Thoracic aorta (tissue), 2 donors: ENCODE measurements at regions not wholly inside any gene's neighbourhood (a gene's known extent, or its start where the extent isn't known, plus 50 kb on each side); places are given as distances from the start of the nearest gene placed in this dataset.

Source experiments
- ATAC-seq: fragments of 150-250 bp; one replicate; pipeline ENCODE4 v1.8.0; 2017; ENCODE audit warnings: low read depth; ENCODE audit not compliant: insufficient number of reproducible peaks, low FRiP score
- DNase-seq: peaks from one replicate; pipeline ENCODE4 v3.0.0-alpha.2; 2020; ENCODE audit warnings: low spot score
- H3K27ac ChIP-seq, 2 donors: fragments of 200-600 bp; sonication (generic); 1 replicate in 1 of 2; 2 replicates in 1 of 2; pipeline ENCODE4 v1.5.1; 2016; ENCODE audit warnings: mild to moderate bottlenecking in 2 of 2, moderate library complexity in 2 of 2
- H3K27me3 ChIP-seq: fragments of 200-600 bp; sonication (generic); replicated peaks from 2 replicates; pipeline ENCODE4 v1.6.0; 2016; ENCODE audit warnings: mild to moderate bottlenecking; ENCODE audit not compliant: insufficient read depth
- H3K36me3 ChIP-seq: fragments of 200-600 bp; sonication (generic); one replicate; pipeline ENCODE4 v1.5.1; 2016
- H3K4me1 ChIP-seq, 2 donors: fragments of 200-600 bp; sonication (generic); 1 replicate in 1 of 2; 2 replicates in 1 of 2; pipeline versions ENCODE4 v1.5.1 to v1.6.0; 2016; ENCODE audit warnings: low read depth in 2 of 2, mild to moderate bottlenecking in 1 of 2; ENCODE audit not compliant: control insufficient read depth in 1 of 2
- H3K4me3 ChIP-seq: fragments of 200-600 bp; sonication (generic); 2 replicates; pipeline ENCODE4 v1.5.1; 2016; ENCODE audit warnings: mild to moderate bottlenecking
- H3K9me3 ChIP-seq: fragments of 200-600 bp; sonication (generic); 2 replicates; pipeline ENCODE4 v1.5.1; 2016
- CTCF ChIP-seq: fragments of 200-600 bp; sonication (generic); IDR thresholded peaks from one replicate; pipeline ENCODE4 v1.5.1; 2019; ENCODE audit warnings: antibody characterized with exemption

GRCh38 chr4:17284323-17285175 lies 227.3 kb downstream of the QDPR start:
- Histone ChIP-seq H3K4me1 (peaks cover 14 to 22% of the 10 kb centered on the region in 2 donors), H3K27me3 (no peaks in the 10 kb centered on the region), H3K4me3 (no peak overlapping the region), H3K27ac (no peak overlapping the region), H3K9me3 (no peaks in the 10 kb centered on the region), H3K36me3 (no peaks in the 10 kb centered on the region)
- DNase-seq, result no peak
- no peak for TF ChIP-seq CTCF
- ATAC-seq, result no peak

DNA sequence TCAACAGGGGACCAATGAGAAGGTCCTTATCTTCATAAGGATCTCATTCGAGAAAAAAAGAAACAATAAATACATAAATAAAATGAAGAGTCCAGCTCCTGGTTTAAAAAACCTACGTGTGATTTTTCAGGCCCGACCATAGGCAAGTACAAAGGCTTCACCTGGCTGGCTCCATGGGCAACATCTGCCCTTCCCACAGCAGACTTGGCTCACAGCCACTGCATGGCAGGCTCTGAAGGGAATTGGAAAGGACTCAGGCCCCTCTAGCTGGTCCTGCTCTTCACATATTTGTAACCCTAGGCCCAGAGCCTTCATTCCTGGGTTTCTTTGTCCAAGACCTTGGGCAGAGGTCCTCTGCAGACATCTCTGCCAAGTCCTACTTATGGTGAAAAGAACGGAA lies 228.1 kb downstream of the QDPR start:
- H3K9me3 ChIP-seq, result no peaks in the 10 kb centered on the region
- no peak overlapping the region for H3K4me3 ChIP-seq
- peaks cover 14 to 22% of the 10 kb centered on the region in 2 donors for H3K4me1 ChIP-seq
- H3K27ac ChIP-seq, result no peak overlapping the region
- no peak for TF ChIP-seq CTCF
- H3K27me3 ChIP-seq, result no peaks in the 10 kb centered on the region
- ATAC-seq (no peak), DNase-seq (no peak)
- no peaks in the 10 kb centered on the region for H3K36me3 ChIP-seq

- TF ChIP-seq CTCF, result no peak
- DNase-seq (no peak), ATAC-seq (no peak)
- Histone ChIP-seq H3K27ac (no peak overlapping the region), H3K27me3 (no peaks in the 10 kb centered on the region), H3K36me3 (no peaks in the 10 kb centered on the region), H3K4me3 (no peak overlapping the region), H3K9me3 (no peaks in the 10 kb centered on the region), H3K4me1 (peaks cover 14 to 22% of the 10 kb centered on the region in 2 donors)
These were observed 228.6 kb downstream of the QDPR start for GRCh38 chr4:17283251-17283650.

DNA sequence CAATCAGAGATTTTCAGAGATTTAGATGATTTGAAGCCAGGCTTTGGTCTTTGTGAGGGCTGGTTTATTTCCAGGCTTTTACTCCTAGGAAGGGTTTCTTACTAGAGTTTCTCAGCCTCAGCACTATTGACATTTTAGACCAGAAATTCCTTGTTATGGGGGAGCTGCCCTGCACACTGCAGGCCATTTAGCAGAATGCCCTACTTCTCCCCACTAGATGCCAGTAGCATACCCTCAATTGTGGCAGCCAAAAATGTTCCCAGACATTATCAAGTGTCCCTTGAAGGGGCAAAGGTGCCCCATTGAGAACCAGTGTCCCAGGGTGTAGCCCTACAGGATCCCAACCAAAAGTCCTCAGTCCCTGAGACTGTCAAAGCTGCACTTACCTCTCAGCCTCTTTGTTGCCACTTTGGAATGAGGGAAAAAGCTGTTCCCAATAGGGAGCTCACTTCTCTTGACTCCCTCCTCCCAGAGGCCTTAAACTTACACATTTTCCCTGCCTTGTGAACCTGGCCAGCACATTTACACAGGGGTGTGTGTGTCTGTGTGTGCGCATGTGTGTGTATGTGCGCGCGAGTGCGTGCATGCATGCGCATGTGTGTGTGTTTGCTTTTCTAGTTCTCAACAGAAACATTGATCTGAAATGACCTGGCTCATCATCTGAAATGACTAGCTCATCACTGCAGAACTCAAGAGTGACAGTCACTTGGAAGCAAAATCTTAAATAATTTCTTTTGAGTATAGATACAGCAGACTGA lies 231.4 kb downstream of the QDPR start:
- H3K9me3 ChIP-seq, result no peaks in the 10 kb centered on the region

More for the DNA sequence above, 231.4 kb downstream of the QDPR start:
- no peak for DNase-seq
- no peak overlapping the region for H3K4me3 ChIP-seq
- no peak overlapping the region for H3K27ac ChIP-seq
- no peak for ATAC-seq
- no peak for TF ChIP-seq CTCF
- H3K36me3 ChIP-seq, result no peaks in the 10 kb centered on the region
- H3K27me3 ChIP-seq, result no peaks in the 10 kb centered on the region
- H3K4me1 ChIP-seq, result peaks cover 17 to 36% of the 10 kb centered on the region in 2 donors
